ENCODE measurements at regions not wholly inside any gene's neighbourhood (a gene's known extent, or its start where the extent isn't known, plus 50 kb on each side); places are given as distances from the start of the nearest gene placed in this dataset.

GRCh38 chr2:128626760-128627511, 308.3 kb upstream of the HS6ST1 start:
- peak in 1 of 4 donors; percentile 1 for DNase-seq
- no peaks in the 10 kb centered on the region for H3K4me1 ChIP-seq
- TF ChIP-seq, protein P1, sequence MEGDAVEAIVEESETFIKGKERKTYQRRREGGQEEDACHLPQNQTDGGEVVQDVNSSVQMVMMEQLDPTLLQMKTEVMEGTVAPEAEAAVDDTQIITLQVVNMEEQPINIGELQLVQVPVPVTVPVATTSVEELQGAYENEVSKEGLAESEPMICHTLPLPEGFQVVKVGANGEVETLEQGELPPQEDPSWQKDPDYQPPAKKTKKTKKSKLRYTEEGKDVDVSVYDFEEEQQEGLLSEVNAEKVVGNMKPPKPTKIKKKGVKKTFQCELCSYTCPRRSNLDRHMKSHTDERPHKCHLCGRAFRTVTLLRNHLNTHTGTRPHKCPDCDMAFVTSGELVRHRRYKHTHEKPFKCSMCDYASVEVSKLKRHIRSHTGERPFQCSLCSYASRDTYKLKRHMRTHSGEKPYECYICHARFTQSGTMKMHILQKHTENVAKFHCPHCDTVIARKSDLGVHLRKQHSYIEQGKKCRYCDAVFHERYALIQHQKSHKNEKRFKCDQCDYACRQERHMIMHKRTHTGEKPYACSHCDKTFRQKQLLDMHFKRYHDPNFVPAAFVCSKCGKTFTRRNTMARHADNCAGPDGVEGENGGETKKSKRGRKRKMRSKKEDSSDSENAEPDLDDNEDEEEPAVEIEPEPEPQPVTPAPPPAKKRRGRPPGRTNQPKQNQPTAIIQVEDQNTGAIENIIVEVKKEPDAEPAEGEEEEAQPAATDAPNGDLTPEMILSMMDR (IDR thresholded peaks at IDR 0.05) = no peak
- no peak for TF ChIP-seq POLR2A (IDR thresholded peaks at IDR 0.05)
- intact Hi-C loops (cut with DNase I) = no loop called here
- H3K36me3 ChIP-seq (replicated peaks in 1 of 2; ENCODE audit: insufficient read depth in 1 of 2, low read depth in 2 of 2) = no peaks in the 10 kb centered on the region
- no peak for ATAC-seq
- H3K9me3 ChIP-seq = no peaks in the 10 kb centered on the region
- WGBS, 2 donors = 79 to 81% methylated on average over 17 to 19 of the region's 20 CpGs
- no peak overlapping the region for H3K4me3 ChIP-seq
- H3K27ac ChIP-seq = no peak overlapping the region
- no peaks in the 10 kb centered on the region for H3K27me3 ChIP-seq

GRCh38 chr2:128628206-128628605, 309.5 kb upstream of the HS6ST1 start:
- DNase-seq (no peak), ATAC-seq (no peak)
- no peaks in the 10 kb centered on the region for H3K27me3 ChIP-seq
- H3K4me3 ChIP-seq = no peak overlapping the region
- H3K36me3 ChIP-seq (replicated peaks in 1 of 2; ENCODE audit: insufficient read depth in 1 of 2, low read depth in 2 of 2) = no peaks in the 10 kb centered on the region
- TF ChIP-seq, protein P1 (IDR thresholded peaks at IDR 0.05) = no peak
- no peak for TF ChIP-seq POLR2A (IDR thresholded peaks at IDR 0.05)
- H3K4me1 ChIP-seq = no peaks in the 10 kb centered on the region
- no peak overlapping the region for H3K27ac ChIP-seq
- 78 to 85% methylated on average over 7 of the region's 7 CpGs for WGBS, 2 donors
- H3K9me3 ChIP-seq = no peaks in the 10 kb centered on the region
- intact Hi-C loops (cut with DNase I) = no loop called here

DNA sequence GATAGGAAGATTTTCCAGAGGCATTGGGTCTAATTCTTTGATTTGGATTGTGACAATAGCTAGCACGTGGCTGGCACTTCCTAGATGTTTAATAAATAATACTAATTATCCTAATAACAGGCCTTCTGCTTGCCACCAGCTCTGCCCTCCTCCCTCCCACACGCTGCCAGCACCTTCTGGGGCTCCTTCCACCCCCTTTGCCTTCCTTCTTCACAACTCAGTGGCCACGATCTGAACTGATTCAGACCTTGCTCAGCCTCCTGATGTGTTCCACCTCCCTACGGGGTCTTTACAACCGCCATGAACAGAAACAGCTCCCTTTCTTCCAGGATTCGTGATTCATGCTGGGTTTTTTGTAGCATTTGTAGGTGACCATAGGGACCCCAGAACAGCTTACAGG, 310.3 kb upstream of the HS6ST1 start:
- H3K27me3 ChIP-seq = no peaks in the 10 kb centered on the region
- 70 to 73% methylated on average over 6 of the region's 6 CpGs for WGBS, 2 donors
- H3K36me3 ChIP-seq (replicated peaks in 1 of 2; ENCODE audit: insufficient read depth in 1 of 2, low read depth in 2 of 2) = no peaks in the 10 kb centered on the region
- no peak for ATAC-seq
- no peaks in the 10 kb centered on the region for H3K9me3 ChIP-seq
- intact Hi-C loops (cut with DNase I) = no loop called here
- no peak overlapping the region for H3K4me3 ChIP-seq
- no peak overlapping the region for H3K27ac ChIP-seq
- no peaks in the 10 kb centered on the region for H3K4me1 ChIP-seq
- no peak for DNase-seq
- TF ChIP-seq, protein P1 (IDR thresholded peaks at IDR 0.05) = no peak
- no peak for TF ChIP-seq POLR2A (IDR thresholded peaks at IDR 0.05)

DNA sequence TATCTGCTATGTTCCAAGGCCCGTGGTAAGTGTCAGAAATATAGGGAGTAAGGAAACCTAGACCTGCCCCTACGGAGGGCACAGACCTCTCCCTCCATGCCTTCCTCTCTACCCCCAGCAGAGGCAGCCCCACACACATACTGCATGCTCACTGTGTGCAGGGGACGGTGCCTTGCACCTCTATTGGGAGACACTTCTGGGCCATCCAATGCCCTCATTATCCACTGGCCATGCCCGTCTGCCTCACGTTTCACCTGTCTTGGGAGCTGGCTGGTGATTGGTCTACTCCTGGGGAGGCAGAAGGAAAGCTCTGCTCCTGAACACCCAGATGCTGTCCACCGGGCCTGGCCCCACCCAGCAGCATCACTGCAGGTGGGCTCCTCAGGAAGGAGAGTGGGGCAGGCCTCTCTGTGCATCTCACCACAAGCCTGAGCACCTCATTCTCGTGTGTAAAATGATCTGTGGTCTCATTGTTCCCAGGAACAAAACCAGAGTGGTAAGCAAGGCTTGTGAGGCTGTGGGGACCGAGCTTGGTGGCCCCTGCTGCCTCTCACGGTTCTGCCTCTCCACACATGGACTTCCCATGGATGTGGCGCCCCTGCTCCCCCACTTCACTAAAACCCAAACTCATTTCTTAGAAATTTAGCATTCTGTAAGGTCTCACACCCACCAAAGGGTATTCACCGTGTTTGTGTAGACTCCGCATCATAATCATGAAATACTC, 312.5 kb upstream of the HS6ST1 start:
- no peak overlapping the region for H3K4me3 ChIP-seq
- TF ChIP-seq, protein P1 (IDR thresholded peaks at IDR 0.05) = no peak
- no peak for TF ChIP-seq POLR2A (IDR thresholded peaks at IDR 0.05)
- no peak for DNase-seq
- no peaks in the 10 kb centered on the region for H3K27me3 ChIP-seq
- ATAC-seq = no peak
- no peaks in the 10 kb centered on the region for H3K4me1 ChIP-seq
- no peaks in the 10 kb centered on the region for H3K9me3 ChIP-seq
- no peak overlapping the region for H3K27ac ChIP-seq
- intact Hi-C loops (cut with DNase I) = no loop called here
- H3K36me3 ChIP-seq (replicated peaks in 1 of 2; ENCODE audit: insufficient read depth in 1 of 2, low read depth in 2 of 2) = no peaks in the 10 kb centered on the region
- 87 to 93% methylated on average over 11 to 12 of the region's 12 CpGs for WGBS, 2 donors
